ENCODE measurements at regions not wholly inside any gene's neighbourhood (a gene's known extent, or its start where the extent isn't known, plus 50 kb on each side); places are given as distances from the start of the nearest gene placed in this dataset.
"Not testable (repeated sequence)": the region's sequence is repeated elsewhere in the genome, so short reads cannot be mapped to it uniquely, and the experiment has no call there.

DNA sequence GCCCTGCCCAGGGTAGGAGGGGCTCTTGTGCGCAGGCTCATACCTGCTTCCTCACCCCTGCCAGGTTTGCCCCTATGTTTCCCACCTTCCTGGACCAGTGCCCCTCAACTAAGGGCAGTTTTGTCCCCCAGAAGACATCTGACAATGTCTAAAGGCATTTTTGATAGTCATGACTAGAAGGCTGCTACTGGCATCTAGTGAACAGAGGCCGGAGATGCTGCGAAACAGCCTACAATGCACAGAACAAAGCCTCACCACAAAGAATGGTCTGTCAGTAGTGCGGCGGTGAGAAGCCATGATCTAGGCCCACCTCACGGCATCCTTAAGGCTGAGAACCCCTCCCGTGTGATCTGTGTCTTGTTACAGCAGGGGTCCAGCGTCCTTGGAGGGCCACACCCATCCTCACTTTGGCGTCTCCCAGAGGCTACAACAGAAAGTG, 96.0 kb downstream of the TMEM17 start:
- no peak for DNase-seq

DNA sequence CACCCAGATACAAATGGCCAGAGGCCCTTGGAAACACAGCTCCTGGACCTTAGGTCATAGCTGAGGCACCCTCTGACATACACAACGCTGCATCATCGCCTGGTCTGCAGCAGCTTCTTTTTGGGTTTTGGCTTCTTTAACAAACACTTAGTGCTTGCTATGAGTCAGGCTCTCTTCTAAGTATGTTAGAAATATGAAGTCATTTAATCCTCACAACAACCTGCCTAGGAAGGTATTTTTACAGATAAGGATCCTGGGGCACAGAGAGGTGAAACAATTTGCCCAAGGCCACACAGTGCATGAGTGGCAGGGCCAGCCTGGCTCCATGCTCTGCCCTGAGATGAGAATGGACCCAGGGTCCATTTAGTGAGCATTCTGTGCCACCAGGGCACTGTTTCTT, 96.6 kb downstream of the TMEM17 start:
- no peak for DNase-seq

DNA sequence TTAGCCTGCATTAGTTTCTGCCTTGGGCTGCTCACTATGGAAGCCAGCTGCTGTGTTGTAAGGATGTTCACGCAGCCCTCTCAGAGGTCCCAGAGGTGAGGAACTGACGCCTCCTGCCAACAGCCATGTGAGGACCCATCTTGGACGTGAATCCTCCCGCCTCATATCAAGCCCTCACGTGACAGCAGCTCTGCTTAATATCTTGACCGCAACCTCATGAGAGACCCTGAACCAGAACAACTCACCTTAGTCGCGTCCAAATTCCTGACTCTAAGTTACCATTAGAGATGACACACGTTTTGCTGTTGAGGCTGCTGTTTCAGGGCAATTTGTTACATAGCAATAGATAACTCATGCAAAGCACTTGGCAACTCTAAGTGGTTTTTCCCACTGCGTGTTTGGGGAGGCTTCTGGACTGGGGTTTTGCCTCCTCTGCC, 97.7 kb downstream of the TMEM17 start:
- DNase-seq: no peak

DNA sequence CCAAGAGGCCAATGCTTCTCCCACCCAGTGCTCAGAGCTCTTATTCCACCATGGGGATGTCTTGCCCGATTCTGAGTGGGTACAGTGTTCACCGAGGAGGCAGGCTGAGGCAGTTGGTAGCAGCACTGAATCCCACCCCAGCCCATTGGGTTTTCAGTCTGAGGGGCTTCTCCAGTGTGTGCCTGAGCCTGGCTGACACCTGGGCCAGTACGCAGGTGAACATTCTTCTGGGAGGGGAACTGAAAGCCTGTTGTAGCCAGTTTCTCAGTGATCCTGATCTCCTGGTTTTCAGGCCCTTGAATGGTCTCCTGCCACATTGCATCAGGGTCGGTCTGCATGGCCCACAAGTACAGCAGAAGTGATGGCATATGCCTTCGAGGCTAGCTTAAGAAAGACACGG, 98.2 kb downstream of the TMEM17 start:
- no peak for DNase-seq

DNA sequence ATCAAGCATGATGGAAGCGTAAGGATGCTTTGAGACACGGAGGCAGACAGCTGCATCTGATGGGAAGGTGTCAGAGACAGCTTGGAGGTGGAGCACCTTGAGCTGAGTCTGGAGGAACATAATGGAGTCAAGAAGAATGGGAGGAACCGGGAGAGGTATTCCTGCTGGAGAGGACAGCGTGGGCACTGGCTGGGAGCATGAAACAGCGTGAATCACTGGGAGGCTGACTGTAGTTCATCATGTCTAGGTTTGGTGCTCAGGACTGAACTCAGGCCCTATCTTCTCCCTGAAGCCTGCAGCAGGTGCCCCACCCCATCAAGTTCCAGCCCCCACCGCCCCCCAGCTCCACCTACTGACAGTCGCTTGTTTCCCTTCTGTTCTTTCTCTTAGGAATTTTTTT, 98.6 kb downstream of the TMEM17 start:
- DNase-seq: no peak

DNA sequence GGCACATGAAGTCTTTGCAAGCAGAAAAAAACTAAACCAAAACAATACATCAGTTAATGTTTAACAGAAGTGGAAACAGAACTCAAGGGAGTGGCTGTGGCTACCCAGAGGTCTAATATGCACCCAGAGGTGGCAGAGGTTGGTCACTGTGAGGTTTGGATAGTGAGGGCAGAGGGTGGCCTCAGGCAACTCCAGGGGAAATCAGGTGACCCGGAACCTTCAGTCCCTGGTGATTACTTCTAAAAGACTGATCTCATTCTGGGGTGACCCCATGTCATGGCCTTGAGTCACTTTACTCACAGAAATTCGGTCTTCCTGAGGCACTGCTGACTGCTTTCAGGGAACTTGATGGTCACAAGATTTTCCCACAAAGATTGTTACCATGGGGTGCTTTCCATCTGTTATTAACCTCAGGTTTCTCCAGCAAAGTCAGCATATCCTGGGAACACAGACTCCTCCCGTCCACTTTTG, 99.4 kb downstream of the TMEM17 start:
- no peak for DNase-seq

- DNase-seq: no peak
These were observed 101.1 kb downstream of the TMEM17 start for GRCh38 chr2:62404913-62405312.

GRCh38 chr2:62402156-62402555, 103.8 kb downstream of the TMEM17 start:
- DNase-seq: no peak

DNA sequence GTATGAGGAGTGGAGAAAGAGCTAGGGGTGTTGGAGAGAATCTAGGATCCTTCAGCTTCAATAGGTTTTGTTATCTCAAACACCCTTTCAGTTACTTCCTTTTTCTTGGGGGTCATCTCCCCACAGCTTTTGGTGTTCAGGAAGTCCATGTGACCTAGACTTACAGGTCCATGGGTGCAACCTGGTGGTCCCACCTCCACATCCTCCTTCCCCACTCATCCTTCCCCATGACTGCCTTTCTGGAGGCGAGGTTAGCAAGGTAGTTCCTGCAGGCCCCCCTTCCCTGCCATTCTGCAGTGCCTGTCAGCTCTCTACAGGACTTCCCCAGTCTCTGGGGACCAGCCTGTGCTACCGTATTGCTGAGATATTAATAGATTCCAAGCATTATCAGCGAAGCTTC, 107.6 kb downstream of the TMEM17 start:
- DNase-seq: no peak

- no peak for DNase-seq
These were observed 109.1 kb downstream of the TMEM17 start for GRCh38 chr2:62396880-62397279.

DNA sequence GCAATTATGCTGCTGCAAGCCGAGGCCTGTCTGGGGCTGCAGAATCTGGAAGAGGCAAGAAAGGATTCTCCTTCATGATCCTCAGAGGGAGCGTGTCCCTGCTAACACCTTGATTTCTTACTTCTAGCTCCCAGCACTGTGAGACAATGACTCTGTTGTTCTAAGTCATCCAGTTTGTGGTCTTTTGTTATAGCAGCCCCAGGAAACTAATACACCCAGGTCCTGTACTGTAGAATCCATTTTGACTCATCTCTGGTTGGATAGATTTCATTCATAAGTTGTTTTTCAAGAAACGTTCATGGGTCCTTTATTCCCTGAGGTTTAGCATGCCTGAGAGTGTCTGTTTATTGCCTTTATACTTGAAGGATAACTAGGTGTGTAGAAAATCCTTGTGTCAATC, 112.7 kb downstream of the TMEM17 start:
- DNase-seq: no peak

GRCh38 chr2:62391696-62392095, 114.3 kb downstream of the TMEM17 start:
- DNase-seq: no peak

DNA sequence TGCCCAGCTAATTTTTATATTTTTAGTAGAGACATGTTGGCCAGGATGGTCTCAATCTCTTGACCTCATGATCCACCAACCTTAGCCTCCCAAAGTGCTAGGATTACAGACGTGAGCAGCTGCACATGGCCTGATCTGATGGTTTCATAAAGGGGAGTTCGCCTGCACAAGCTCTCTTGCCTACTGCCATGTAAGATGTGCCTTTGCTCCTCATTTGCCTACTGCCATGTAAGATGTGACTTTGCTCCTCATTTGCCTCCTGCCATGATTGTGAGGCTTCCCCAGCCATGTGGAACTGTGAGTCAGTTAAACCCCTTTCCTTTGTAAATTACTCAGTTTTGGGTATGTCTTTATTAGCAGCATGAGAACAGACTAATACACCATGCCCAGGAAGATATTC, 119.6 kb downstream of the TMEM17 start:
- not testable (repeated sequence) for DNase-seq

DNA sequence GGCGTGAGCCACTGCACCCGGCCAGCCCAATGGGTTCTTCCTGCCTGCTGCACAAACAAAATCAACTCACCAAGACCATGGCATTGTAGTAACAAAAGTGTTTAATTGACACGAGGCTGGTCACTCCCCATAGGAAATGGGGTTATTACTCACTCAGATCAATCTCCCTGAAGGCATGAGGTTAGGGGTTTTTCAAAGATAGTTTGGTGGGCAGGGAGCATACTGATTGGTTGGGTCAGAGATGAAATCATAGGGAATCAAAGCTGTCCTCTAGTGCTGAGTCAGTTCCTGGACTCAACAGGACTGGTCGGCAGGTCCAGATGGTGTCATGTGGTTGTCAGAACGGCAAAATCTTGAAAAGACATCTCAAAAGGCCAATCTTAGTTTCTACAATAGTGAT, 122.1 kb downstream of the TMEM17 start:
- DNase-seq: no peak

GRCh38 chr2:62382757-62383156, 123.2 kb downstream of the TMEM17 start:
- no peak for DNase-seq

DNA sequence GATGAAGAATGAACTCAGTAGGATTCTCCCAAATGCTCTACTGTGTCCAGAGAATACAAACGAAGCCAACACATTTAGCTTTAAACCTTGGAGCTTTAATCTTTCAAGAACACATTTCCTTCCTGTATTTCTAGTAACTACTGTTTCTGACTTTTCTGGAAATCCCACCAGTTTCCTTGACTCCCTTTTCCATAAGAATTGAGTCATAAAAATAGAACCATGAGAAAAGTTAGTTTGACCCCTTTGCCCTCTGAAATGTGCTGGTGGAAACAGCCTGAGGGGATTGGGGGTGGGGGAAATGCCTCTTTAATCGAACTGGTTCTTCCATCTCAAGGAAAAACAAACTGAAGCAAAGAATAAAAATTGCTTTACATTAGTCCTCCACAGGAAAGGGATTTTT, 123.9 kb downstream of the TMEM17 start:
- no peak for DNase-seq

GRCh38 chr2:62381656-62382055, 124.3 kb downstream of the TMEM17 start:
- DNase-seq: no peak

- DNase-seq: no peak
These were observed 126.4 kb downstream of the TMEM17 start for GRCh38 chr2:62379566-62379965.

DNA sequence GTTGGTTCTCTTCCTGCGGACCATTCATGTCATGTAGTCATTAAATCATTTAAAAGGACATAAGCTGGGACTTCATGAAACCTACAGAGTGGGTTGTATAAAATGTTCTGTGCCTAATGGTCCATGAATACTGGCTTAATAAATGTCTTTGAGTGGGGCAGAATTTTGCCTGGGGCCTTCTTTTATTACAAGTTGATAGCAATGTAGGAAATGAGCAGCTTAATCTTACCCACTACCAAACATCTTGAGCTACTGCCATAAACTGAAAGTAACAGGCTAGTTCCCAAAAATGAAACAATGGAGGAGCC, 130.9 kb downstream of the TMEM17 start:
- no peak for DNase-seq

- no peak for DNase-seq
These were observed 131.5 kb downstream of the TMEM17 start for GRCh38 chr2:62374301-62375112.

DNA sequence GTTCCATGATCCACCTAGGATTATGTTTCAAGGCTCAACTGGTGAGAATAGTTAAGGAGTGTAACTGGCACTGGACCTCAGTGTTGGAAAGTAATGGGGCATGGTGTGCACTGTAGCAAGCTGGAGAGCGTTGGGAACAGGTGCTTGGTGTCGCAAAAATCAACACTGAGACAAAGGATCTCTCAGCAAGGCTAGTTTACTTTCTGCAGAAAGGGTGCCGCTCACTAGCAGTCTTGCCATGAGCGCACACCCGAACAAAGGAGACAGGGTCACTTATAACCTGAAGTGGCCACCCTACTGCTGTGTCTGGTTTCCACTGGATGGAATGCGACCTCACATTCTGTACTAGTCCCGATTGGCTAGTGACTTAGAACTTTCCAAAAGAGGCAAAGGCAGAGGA, 133.2 kb downstream of the TMEM17 start:
- no peak for DNase-seq

- DNase-seq: no peak
These were observed 135.4 kb downstream of the TMEM17 start for GRCh38 chr2:62370321-62371250.

DNA sequence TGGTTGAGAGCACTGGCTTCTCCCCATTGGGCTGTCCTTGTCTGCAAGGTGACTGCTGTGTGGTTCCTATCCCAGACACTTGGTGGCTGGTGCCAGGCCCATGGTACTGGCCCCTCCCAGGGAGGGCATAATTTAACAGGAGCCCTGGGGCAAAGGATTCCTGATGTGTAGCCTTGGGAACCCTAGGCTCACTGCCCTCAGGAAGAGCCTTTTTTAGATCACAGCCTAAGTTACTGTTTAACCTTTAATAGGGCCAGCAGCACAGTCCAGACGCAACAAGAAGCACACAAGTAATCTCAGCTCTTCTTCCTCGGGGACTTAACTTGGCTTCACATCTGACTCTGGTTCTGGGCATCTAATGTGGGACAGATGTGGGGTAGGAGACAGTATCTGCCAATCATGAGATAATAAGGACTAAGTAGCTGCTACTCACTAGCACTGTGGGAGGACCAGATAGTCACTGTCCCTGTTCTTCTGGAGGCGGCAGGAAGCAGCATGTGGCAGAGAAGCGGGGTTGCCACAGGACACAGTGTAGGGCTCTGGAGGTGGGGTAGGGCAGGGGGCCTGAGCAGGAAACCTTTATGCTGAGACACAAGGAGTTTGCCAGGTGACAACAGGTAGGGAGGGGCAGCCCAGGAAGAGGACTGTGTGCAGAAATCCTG, 136.3 kb downstream of the TMEM17 start:
- DNase-seq: no peak

Measured in NCI-H345 (cell line).